LNCAP (cell line): ENCODE measurements at regions not wholly inside any gene's neighbourhood (a gene's known extent, or its start where the extent isn't known, plus 50 kb on each side); places are given as distances from the start of the nearest gene placed in this dataset.

Source experiments
- TF ChIP-seq, protein P1 (sequence below): fragments of 450-650 bp; IDR thresholded peaks from 2 replicates; pipeline ENCODE4 v1.5.1; 2017; ENCODE audit warnings: mild to moderate bottlenecking

DNA sequence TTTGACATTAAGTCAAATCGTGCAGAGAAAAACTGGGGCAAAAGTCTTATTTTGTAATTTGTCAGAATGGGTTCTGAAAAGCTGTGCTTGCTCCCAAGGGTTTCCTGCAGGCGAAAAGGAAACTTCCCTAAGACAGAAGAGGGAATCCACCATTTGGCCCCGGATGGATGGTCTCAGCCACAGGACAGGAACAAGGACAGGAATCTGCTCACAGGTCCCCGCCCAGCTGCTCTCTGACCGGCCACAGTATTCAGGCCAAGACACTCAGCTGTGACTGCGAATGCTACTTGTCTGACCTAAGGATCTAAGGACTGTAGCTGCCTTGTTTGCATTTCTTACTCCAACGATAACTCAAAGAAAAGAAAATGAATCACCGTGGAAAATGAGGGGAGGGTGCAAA is 197.0 kb downstream of the BMP7 start:
- TF ChIP-seq, protein P1, sequence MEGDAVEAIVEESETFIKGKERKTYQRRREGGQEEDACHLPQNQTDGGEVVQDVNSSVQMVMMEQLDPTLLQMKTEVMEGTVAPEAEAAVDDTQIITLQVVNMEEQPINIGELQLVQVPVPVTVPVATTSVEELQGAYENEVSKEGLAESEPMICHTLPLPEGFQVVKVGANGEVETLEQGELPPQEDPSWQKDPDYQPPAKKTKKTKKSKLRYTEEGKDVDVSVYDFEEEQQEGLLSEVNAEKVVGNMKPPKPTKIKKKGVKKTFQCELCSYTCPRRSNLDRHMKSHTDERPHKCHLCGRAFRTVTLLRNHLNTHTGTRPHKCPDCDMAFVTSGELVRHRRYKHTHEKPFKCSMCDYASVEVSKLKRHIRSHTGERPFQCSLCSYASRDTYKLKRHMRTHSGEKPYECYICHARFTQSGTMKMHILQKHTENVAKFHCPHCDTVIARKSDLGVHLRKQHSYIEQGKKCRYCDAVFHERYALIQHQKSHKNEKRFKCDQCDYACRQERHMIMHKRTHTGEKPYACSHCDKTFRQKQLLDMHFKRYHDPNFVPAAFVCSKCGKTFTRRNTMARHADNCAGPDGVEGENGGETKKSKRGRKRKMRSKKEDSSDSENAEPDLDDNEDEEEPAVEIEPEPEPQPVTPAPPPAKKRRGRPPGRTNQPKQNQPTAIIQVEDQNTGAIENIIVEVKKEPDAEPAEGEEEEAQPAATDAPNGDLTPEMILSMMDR: no peak

DNA sequence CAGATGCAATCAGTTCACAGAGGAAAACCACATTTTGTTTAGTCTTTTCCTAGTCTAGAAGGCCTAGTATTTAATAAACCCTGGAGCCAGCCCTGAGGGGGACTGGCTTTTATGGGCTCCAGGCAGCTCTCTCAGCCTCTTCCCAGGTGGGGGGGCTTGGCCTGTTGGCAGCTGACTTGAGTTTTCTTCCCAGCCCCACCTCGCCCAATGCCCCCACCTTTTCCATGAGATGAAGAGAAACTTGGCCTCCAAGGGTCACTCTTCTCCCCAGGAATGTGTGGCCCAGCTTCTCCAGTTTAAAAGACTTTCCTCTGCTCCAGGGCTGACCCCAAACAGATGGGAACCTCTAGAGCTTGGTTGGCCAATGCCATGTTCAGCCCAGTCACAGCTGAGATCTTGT is 196.1 kb downstream of the BMP7 start:
- TF ChIP-seq, protein P1: no peak

DNA sequence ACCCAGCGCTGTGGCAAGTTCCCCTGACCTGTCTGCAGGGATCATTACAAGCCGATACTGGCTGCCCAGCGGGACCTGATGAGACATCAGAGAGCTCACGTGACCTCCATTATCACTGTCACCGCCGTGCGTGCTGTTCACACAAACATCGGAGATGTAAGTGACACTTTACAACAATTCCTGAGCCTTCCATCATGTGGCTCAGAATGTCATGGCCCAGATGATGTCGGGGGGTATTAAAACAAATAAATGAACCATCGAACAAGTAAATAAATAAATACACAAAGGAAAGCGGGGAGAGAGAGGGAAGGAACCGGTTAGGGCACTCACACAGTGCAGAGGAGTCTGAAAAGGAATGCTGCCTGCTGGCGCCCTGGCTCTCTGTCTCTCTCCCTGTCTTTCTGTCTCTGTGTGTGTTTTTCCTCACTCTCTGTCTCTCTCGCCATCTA is 195.1 kb downstream of the BMP7 start:
- TF ChIP-seq, protein P1: no peak

DNA sequence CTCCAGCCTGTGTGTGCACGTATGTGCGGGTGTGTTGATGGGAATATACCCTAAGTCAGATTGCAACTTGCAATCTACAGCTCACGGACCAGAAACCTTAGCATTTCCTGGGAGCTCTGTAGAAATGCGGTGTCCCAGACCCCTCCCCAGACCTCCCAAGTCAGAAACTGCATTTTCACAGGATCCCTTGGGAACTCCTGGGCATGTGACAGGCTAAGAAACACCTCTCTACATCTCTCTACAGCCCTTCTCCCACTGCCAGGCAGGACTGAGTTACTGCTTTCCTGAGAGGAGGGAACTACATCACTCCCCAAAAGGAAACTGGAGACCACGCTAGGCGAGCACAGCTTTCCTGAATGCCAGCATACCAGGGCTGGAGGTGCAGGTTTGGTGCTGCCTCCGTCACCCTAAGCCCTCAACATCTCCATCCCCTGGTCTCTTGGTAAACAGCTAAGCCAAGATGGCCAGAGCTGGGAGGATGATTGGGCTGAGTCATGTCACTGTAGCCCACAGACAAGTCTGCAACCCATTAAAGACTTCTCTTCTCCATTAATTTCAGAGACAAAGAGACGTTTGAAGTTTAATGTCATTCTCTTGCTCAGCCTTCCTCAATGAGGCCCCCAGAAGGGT is 194.4 kb downstream of the BMP7 start:
- TF ChIP-seq, protein P1: no peak

DNA sequence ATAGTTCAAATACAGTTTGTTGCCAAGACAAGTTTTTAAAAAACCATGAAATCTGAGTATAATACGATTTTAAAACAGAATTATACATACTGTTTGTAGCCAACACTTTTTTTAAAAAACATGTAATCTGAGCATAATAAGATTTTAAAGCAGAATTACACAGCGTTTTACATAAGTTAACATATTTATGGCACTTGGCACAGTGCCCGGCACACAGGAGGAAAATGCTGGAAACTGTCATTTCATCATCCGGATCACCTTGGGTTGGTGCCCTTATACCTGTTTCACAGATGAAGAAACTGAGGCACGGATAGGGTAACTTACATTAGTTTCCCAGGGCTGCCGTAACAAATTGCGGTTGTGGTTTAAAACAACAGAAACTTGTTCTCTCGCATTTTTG is 193.0 kb downstream of the BMP7 start:
- TF ChIP-seq, protein P1: no peak

DNA sequence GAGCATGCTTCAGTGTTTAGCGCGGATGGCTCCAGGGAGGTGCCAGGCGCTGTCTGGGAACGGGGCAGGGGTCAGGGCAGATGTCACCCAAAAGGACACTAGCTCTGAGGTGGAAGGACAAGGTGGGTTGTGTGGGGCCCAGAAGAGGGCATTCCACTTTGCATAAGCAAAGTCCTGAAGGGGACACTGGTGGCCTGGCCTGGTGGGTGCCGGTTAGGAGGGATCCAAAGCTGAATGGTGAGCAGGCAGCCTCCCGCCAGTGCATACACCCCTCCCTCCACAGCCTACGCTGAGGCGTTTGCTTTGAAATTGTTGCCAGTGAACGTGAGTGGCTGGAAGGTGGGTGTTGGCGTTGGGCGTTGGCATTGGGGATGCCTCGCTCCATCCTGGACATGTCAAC is 192.1 kb downstream of the BMP7 start:
- TF ChIP-seq, protein P1: no peak

DNA sequence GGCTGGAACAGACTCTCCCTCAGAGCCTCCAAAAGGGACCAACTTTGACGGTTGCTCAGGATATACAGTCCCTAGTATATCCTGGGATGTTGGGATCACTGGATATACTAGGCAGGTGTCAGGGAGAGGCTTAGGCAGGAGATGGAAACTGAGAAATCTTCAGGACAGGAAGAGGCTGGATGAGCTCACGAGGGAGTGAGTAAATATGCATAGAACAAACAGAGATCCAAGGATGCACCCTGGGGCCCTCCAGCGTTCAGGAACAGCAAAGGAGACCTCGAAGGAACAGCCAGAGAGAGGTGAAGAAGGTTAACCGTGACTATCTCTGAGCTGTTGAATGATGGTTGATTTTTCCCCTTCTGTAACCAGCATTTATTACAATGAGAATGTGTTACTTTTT is 191.3 kb downstream of the BMP7 start:
- TF ChIP-seq, protein P1: no peak

DNA sequence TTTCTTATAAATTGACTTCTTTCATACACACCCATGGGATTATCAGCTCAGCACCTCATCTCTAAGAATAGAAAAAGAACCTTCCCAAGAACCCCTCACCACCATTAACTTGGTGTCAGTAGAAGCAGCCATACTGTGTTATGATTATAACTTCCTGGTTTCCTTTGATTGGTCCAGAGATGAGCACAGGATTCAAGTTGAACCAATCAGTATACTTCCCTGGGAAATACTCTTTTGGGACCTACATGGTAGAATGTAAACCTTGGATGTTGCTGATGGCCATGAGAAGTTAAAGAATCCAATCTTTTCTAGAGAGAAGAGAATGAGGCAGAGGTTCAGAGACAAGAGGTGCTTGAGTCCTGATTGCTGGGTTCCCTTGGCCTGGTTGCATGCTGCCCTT is 190.8 kb downstream of the BMP7 start:
- TF ChIP-seq, protein P1: no peak
